ENCODE measurements at regions not wholly inside any gene's neighbourhood (a gene's known extent, or its start where the extent isn't known, plus 50 kb on each side); places are given as distances from the start of the nearest gene placed in this dataset.

- no peak for TF ChIP-seq CTCF (IDR thresholded peaks at IDR 0.05)
- no peak for TF ChIP-seq POLR2A (IDR thresholded peaks at IDR 0.05)
- TF ChIP-seq POLR2AphosphoS5 (IDR thresholded peaks at IDR 0.05): no peak
These were observed 729.5 kb upstream of the LCORL start for GRCh38 chr4:18751083-18751482.
